Activated T-cell treated with anti-CD3 and anti-CD28 coated beads, Interleukin-2, amount 50 U/mL, for 24 hours (primary cell): ENCODE measurements at regions not wholly inside any gene's neighbourhood (a gene's known extent, or its start where the extent isn't known, plus 50 kb on each side); places are given as distances from the start of the nearest gene placed in this dataset.

Experiments used
- DNase-seq: peaks from one replicate; pipeline ENCODE4 v3.0.0-alpha.2; 2020
- H3K27ac Mint-ChIP-seq: 2 replicates; pipeline ENCODE4 v1.8.0; 2020; ENCODE audit warnings: mild to moderate bottlenecking, mixed read lengths
- H3K27me3 Mint-ChIP-seq: 2 replicates; pipeline ENCODE4 v1.8.0; 2020; ENCODE audit warnings: mixed read lengths
- H3K36me3 Mint-ChIP-seq: 2 replicates; pipeline ENCODE4 v1.8.0; 2020; ENCODE audit warnings: low read depth, mixed read lengths
- H3K4me1 Mint-ChIP-seq: 2 replicates; pipeline ENCODE4 v1.8.0; 2020; ENCODE audit warnings: low read depth, mixed read lengths
- H3K4me3 Mint-ChIP-seq: 2 replicates; pipeline ENCODE4 v1.8.0; 2020; ENCODE audit warnings: mild to moderate bottlenecking, moderate library complexity, mixed read lengths
- H3K9me3 Mint-ChIP-seq: 2 replicates; pipeline ENCODE4 v1.8.0; 2020; ENCODE audit warnings: mixed read lengths

DNA sequence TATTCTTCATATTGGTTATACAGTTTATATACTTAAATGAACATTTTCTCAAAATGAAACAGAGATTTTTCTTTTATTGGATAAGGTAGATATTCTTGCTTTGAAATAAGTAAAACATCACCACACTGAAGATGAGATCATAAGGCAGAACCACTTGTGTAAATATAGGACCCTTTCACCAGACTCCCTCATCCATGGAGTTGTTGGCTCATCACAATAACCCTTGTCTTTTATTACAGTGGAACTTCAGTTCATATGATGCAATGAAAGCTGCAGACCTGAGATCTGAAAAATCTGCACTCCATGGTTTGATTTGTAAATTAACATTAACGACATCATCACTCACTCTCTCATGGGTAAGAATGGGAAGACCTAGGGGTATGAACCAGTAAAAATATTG lies 51.9 kb upstream of the DBX2 start:
- Mint-ChIP-seq H3K4me1 (peaks cover 3% of the 10 kb centered on the region), H3K36me3 (no peaks in the 10 kb centered on the region), H3K27me3 (peaks cover 19% of the 10 kb centered on the region), H3K4me3 (no peak overlapping the region), H3K9me3 (no peaks in the 10 kb centered on the region), H3K27ac (no peak overlapping the region)
- DNase-seq, result no peak

DNA sequence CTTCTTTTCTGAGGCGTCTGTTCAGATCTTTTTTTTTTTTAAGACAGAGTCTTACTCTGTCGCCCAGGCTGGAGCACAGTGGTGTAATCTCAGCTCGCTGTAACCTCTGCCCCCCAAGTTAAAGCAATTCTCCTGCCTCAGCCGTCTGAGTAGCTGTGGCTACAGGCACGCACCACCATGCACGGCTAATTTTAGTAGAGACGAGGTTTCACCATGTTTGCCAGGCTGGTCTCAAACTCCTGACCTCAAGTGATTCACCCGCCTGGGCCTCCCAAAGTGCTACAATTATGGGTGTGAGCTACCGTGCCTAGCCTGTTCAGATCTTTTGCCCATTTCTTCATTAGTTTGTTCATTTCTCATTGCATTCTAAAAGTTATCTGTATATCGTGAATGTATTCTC lies 55.1 kb upstream of the DBX2 start:
- peaks cover 11% of the 10 kb centered on the region for H3K27me3 Mint-ChIP-seq
- no peak overlapping the region for H3K4me3 Mint-ChIP-seq
- H3K9me3 Mint-ChIP-seq, result no peaks in the 10 kb centered on the region
- peaks cover 3% of the 10 kb centered on the region for H3K4me1 Mint-ChIP-seq
- no peak overlapping the region for H3K27ac Mint-ChIP-seq
- H3K36me3 Mint-ChIP-seq, result no peaks in the 10 kb centered on the region
- DNase-seq, result no peak

- Mint-ChIP-seq H3K36me3 (no peaks in the 10 kb centered on the region), H3K4me1 (no peaks in the 10 kb centered on the region), H3K27ac (no peak overlapping the region), H3K27me3 (peaks cover 15% of the 10 kb centered on the region), H3K4me3 (no peak overlapping the region), H3K9me3 (no peaks in the 10 kb centered on the region)
- DNase-seq, result no peak
These were observed 61.4 kb upstream of the DBX2 start for GRCh38 chr12:45112306-45112705.

- no peaks in the 10 kb centered on the region for H3K4me1 Mint-ChIP-seq
- no peak overlapping the region for H3K4me3 Mint-ChIP-seq
- peaks cover 6% of the 10 kb centered on the region for H3K27me3 Mint-ChIP-seq
- no peak overlapping the region for H3K27ac Mint-ChIP-seq
- H3K9me3 Mint-ChIP-seq, result no peaks in the 10 kb centered on the region
- no peaks in the 10 kb centered on the region for H3K36me3 Mint-ChIP-seq
- no peak for DNase-seq
These were observed 70.3 kb upstream of the DBX2 start for GRCh38 chr12:45121224-45121623.

DNA sequence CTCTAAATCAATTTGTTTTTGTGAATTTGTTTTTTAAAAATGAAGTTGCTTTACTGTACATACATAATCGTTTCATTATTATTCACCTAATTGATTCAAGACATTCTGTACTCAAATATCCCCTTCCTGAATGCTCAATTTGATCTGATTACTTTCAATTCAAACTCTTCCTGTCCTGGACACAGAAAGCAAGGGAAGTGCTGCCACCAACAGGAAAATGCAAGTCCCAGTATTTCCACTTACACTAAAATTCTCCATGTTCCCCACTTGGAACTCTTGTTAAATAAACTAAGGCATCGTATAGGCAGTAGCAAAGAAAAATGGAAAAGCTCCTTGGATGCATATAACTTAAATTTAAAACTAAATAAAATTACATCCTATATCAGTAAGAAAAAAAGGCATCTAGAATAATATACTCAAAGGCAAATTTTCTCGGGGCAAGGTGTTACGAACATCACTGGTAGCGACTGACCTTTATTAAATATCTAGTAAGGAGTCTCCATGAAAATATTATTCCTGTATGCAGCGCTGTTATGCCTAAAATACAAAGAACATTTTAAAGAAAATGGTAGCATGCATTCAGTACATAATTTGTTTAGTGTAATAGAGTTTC lies 72.0 kb upstream of the DBX2 start:
- Mint-ChIP-seq H3K4me3 (no peak overlapping the region), H3K27me3 (peaks cover 6% of the 10 kb centered on the region), H3K36me3 (no peaks in the 10 kb centered on the region), H3K4me1 (no peaks in the 10 kb centered on the region), H3K27ac (no peak overlapping the region), H3K9me3 (no peaks in the 10 kb centered on the region)
- no peak for DNase-seq

DNA sequence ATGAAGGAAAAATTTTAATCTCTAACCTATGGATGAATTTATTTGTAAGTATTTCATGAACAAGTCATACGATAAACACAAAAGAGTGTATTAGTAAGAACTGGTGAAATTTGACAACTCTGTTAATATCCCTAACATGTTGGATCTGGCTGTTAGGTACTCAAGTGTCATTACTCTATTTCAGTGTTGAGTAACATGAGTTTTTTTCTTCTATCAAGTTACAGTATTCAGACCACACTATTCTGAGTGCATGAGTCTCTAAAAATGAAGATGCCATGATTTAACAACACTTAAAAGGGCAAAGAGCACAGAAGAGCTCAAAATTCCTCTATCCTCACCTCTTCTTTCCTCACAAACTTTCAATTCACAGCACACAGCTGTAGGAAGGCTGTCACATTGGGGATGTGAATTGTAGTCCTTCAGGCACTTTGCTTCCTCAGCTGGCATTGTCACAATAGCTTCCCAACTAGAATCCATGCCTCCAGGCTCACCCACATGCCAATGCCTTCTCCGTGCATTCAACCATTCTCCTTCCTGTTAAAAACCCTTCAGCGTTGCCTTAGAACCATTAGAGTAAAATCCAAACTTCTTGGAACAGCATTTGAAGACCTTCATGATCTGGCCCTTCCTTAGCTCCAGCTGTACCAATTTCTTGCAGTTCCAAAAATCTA lies 73.7 kb upstream of the DBX2 start:
- no peaks in the 10 kb centered on the region for H3K36me3 Mint-ChIP-seq
- H3K4me1 Mint-ChIP-seq, result no peaks in the 10 kb centered on the region
- no peak overlapping the region for H3K4me3 Mint-ChIP-seq
- H3K9me3 Mint-ChIP-seq, result no peaks in the 10 kb centered on the region
- H3K27me3 Mint-ChIP-seq, result peaks cover 6% of the 10 kb centered on the region
- DNase-seq, result no peak
- H3K27ac Mint-ChIP-seq, result no peak overlapping the region

DNA sequence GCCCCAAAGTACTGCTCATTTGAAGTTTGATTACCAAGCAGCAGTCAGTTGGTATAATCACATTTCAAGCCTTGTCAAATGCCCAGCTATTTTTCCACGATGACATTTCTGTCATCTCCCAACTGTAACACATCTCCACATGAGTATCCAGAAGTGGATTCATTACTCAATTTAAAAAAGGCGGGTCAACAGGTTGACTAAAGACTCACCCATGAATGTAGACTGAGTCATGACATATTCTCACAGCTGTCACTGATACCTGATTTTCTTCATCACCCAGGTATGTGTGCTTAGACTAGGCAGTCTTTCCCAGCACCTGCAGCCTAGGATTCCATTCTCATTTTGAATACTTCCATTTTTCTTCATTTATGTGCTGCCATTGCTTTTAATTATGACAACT lies 75.1 kb upstream of the DBX2 start:
- H3K27ac Mint-ChIP-seq, result no peak overlapping the region
- H3K36me3 Mint-ChIP-seq, result no peaks in the 10 kb centered on the region
- peaks cover 8% of the 10 kb centered on the region for H3K27me3 Mint-ChIP-seq
- no peaks in the 10 kb centered on the region for H3K9me3 Mint-ChIP-seq
- no peak overlapping the region for H3K4me3 Mint-ChIP-seq
- DNase-seq, result no peak
- H3K4me1 Mint-ChIP-seq, result no peaks in the 10 kb centered on the region

DNA sequence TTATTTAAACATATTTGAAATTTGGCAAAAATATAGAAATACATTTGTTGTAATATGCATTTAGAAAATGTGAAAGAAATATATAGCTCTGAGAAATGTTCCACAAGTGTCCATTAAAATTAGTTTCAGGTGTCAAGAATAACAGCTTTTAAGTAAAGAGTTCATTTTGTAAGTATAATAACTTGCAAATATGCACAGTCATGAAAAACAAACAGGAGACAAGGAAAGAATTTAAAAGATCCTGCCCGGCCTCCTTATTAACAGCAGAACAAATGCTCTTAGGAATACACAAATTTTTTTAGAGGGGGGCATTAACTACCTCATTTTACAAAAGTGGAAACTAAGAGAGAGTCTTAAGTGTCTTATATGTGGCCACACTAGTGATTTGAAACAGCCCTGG lies 77.7 kb upstream of the DBX2 start:
- no peaks in the 10 kb centered on the region for H3K4me1 Mint-ChIP-seq
- H3K36me3 Mint-ChIP-seq, result no peaks in the 10 kb centered on the region
- no peaks in the 10 kb centered on the region for H3K9me3 Mint-ChIP-seq
- no peak for DNase-seq
- no peak overlapping the region for H3K4me3 Mint-ChIP-seq
- H3K27me3 Mint-ChIP-seq, result peaks cover 18% of the 10 kb centered on the region
- no peak overlapping the region for H3K27ac Mint-ChIP-seq

DNA sequence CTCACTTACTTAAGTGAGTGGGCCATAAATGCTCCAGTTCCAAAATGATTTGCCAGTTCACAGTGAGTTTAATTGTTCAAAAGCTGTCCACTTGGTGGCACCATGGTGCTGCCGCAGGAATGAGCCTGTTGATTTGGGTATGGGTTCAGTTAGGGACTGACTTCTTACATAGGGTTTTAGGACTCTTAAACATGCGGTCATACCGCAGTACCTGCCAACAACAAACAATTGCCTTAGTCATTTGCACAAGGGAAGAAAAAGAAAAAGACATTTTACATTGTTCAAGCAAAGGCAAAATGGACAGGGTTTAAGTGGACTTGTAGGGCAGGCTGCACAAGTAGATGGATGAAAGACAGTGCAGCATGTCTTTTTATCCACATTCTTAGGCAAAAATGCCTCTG lies 80.0 kb upstream of the DBX2 start:
- no peak overlapping the region for H3K27ac Mint-ChIP-seq
- H3K36me3 Mint-ChIP-seq, result no peaks in the 10 kb centered on the region
- peak; percentile 39 for DNase-seq
- H3K9me3 Mint-ChIP-seq, result no peaks in the 10 kb centered on the region
- peaks cover 12% of the 10 kb centered on the region for H3K27me3 Mint-ChIP-seq
- H3K4me3 Mint-ChIP-seq, result no peak overlapping the region
- H3K4me1 Mint-ChIP-seq, result no peaks in the 10 kb centered on the region

- Mint-ChIP-seq H3K4me3 (no peak overlapping the region), H3K36me3 (no peaks in the 10 kb centered on the region), H3K27me3 (peaks cover 12% of the 10 kb centered on the region), H3K27ac (no peak overlapping the region), H3K9me3 (no peaks in the 10 kb centered on the region), H3K4me1 (no peaks in the 10 kb centered on the region)
- no peak for DNase-seq
These were observed 80.6 kb upstream of the DBX2 start for GRCh38 chr12:45131506-45131905.

DNA sequence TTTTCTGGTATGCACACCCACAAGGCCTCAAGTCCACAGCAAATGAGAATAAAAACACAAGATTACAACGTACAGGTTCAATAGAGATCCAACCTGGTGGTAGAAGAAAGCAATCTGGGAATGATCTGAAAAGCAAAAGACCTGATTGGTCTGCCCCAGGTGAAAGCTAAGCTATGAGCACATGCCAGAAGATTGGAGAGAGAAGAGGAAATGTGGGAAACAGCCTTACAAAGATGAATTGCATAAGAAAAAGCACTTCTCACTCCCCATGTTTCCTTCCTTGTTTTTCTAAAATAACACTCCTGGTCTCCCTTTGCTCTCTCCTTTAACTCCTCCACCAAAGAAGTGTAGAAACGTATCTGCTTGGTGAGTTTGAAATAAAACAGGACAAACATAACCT lies 77.3 kb upstream of the ANO6 start:
- no peaks in the 10 kb centered on the region for H3K4me1 Mint-ChIP-seq
- no peaks in the 10 kb centered on the region for H3K36me3 Mint-ChIP-seq
- no peak overlapping the region for H3K27ac Mint-ChIP-seq
- H3K9me3 Mint-ChIP-seq, result no peaks in the 10 kb centered on the region
- no peaks in the 10 kb centered on the region for H3K27me3 Mint-ChIP-seq
- no peak for DNase-seq
- no peak overlapping the region for H3K4me3 Mint-ChIP-seq

GRCh38 chr12:45148006-45148405 lies 67.9 kb upstream of the ANO6 start:
- no peak overlapping the region for H3K27ac Mint-ChIP-seq
- H3K27me3 Mint-ChIP-seq, result peaks cover 16% of the 10 kb centered on the region
- no peak for DNase-seq
- H3K4me1 Mint-ChIP-seq, result no peaks in the 10 kb centered on the region
- no peak overlapping the region for H3K4me3 Mint-ChIP-seq
- H3K36me3 Mint-ChIP-seq, result no peaks in the 10 kb centered on the region
- H3K9me3 Mint-ChIP-seq, result peaks cover 15% of the 10 kb centered on the region

GRCh38 chr12:45148619-45149018 lies 67.3 kb upstream of the ANO6 start:
- no peak for DNase-seq
- peaks cover 16% of the 10 kb centered on the region for H3K27me3 Mint-ChIP-seq
- no peaks in the 10 kb centered on the region for H3K4me1 Mint-ChIP-seq
- peaks cover 15% of the 10 kb centered on the region for H3K9me3 Mint-ChIP-seq
- no peak overlapping the region for H3K4me3 Mint-ChIP-seq
- no peak overlapping the region for H3K27ac Mint-ChIP-seq
- no peaks in the 10 kb centered on the region for H3K36me3 Mint-ChIP-seq

GRCh38 chr12:45165284-45165683 lies 50.6 kb upstream of the ANO6 start:
- H3K36me3 Mint-ChIP-seq, result no peaks in the 10 kb centered on the region
- no peaks in the 10 kb centered on the region for H3K4me1 Mint-ChIP-seq
- no peak for DNase-seq
- no peak overlapping the region for H3K4me3 Mint-ChIP-seq
- H3K27me3 Mint-ChIP-seq, result peaks cover 21% of the 10 kb centered on the region
- H3K9me3 Mint-ChIP-seq, result peaks cover 25% of the 10 kb centered on the region
- H3K27ac Mint-ChIP-seq, result no peak overlapping the region

- Mint-ChIP-seq H3K4me1 (no peaks in the 10 kb centered on the region), H3K9me3 (peaks cover 19% of the 10 kb centered on the region), H3K27ac (no peak overlapping the region), H3K36me3 (no peaks in the 10 kb centered on the region), H3K27me3 (peaks cover 20% of the 10 kb centered on the region), H3K4me3 (no peak overlapping the region)
- DNase-seq, result no peak
These were observed 49.8 kb upstream of the ANO6 start for GRCh38 chr12:45166056-45166455.
